ENCODE measurements at regions not wholly inside any gene's neighbourhood (a gene's known extent, or its start where the extent isn't known, plus 50 kb on each side); places are given as distances from the start of the nearest gene placed in this dataset.

DNA sequence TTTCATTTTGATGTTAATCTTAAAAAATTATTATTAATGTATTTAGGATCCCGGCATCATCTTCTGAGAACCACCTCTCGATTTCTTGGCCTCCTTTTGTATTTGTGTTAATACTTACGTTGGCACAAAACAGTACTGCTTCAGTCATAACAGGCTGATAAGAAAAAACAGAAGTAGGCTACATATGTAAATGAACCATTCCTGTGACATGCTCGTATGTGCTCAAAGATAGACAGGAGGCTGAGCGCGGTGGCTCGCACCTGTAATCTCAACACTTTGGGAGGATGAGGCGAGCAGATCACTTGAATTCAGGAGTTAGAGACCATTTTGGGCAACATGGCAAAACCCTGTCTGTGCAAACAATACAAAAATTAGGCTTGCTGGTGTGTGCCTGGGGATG, 109.4 kb upstream of the H2AZ1 start:
- no peaks in the 10 kb centered on the region for H3K27me3 ChIP-seq
- no peak overlapping the region for H3K4me3 ChIP-seq
- peaks cover 0 to 11% of the 10 kb centered on the region in 2 donors for H3K4me1 ChIP-seq (replicated peaks in 1 of 2)
- 91 to 95% (median 93%) methylated on average over 8 of the region's 8 CpGs for WGBS, 4 donors
- intact Hi-C loops (cut with DNase I) = no loop called here
- no peak overlapping the region for H3K27ac ChIP-seq
- DNase-seq = no peak
- H3K9me3 ChIP-seq (replicated peaks in 1 of 3) = no peaks in the 10 kb centered on the region
- no peak for TF ChIP-seq POLR2A (IDR thresholded peaks at IDR 0.05)
- TF ChIP-seq, protein P1, sequence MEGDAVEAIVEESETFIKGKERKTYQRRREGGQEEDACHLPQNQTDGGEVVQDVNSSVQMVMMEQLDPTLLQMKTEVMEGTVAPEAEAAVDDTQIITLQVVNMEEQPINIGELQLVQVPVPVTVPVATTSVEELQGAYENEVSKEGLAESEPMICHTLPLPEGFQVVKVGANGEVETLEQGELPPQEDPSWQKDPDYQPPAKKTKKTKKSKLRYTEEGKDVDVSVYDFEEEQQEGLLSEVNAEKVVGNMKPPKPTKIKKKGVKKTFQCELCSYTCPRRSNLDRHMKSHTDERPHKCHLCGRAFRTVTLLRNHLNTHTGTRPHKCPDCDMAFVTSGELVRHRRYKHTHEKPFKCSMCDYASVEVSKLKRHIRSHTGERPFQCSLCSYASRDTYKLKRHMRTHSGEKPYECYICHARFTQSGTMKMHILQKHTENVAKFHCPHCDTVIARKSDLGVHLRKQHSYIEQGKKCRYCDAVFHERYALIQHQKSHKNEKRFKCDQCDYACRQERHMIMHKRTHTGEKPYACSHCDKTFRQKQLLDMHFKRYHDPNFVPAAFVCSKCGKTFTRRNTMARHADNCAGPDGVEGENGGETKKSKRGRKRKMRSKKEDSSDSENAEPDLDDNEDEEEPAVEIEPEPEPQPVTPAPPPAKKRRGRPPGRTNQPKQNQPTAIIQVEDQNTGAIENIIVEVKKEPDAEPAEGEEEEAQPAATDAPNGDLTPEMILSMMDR (IDR thresholded peaks at IDR 0.05) = no peak
- no peaks in the 10 kb centered on the region for H3K36me3 ChIP-seq (replicated peaks in 1 of 2)

DNA sequence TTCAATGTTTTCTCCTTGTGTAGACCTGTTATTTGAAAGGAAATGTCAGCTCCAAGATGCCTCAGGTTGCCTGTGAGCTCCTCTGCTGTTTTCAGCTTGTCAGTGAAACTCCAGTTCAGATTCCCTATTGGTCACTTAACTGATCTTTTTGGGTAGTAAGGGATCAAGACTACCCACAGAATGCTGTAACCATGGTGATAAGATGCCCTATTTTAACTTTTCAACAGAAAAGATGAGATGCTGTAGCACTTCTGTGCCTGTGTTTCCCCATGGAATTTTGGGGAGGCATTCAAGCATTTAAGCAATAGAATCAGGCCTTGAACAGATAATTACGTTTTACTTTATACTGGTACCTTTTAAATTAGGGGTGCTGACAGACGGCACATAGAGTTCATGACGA, 106.6 kb upstream of the H2AZ1 start:
- Histone ChIP-seq H3K36me3 (replicated peaks in 1 of 2) (no peaks in the 10 kb centered on the region), H3K9me3 (replicated peaks in 1 of 3) (no peaks in the 10 kb centered on the region), H3K4me1 (replicated peaks in 1 of 2) (peaks cover 0 to 12% of the 10 kb centered on the region in 2 donors), H3K4me3 (no peak overlapping the region), H3K27ac (no peak overlapping the region), H3K27me3 (no peaks in the 10 kb centered on the region)
- 80 to 87% (median 84%) methylated on average over 3 of the region's 3 CpGs for WGBS, 4 donors
- intact Hi-C loops (cut with DNase I) = no loop called here
- DNase-seq = no peak
- TF ChIP-seq, protein P1 (IDR thresholded peaks at IDR 0.05) = no peak
- TF ChIP-seq POLR2A (IDR thresholded peaks at IDR 0.05) = no peak

DNA sequence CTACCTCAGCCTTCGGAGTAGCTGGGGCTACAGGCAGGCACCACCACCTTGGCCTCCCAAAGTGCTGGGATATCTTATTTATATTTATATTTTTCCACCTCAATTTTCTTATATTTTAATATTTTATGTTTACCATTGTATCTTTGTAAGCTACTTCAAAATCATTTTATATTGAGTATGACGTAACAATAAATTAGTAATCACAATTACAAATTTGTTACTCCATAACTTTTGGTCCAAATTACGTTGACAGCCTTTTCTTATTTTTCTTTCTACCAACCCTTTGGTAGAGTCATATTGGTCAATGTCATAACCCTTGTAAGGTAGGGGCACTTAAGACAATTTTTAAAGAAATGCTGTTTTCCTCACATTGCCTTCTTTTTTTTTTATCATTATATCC, 104.0 kb upstream of the H2AZ1 start:
- Histone ChIP-seq H3K27ac (no peak overlapping the region), H3K9me3 (replicated peaks in 1 of 3) (no peaks in the 10 kb centered on the region), H3K4me3 (no peak overlapping the region), H3K36me3 (replicated peaks in 1 of 2) (no peaks in the 10 kb centered on the region), H3K4me1 (replicated peaks in 1 of 2) (peaks cover 0 to 12% of the 10 kb centered on the region in 2 donors), H3K27me3 (no peaks in the 10 kb centered on the region)
- DNase-seq = no peak
- intact Hi-C loops (cut with DNase I) = no loop called here
- no peak for TF ChIP-seq POLR2A (IDR thresholded peaks at IDR 0.05)
- TF ChIP-seq, protein P1 (IDR thresholded peaks at IDR 0.05) = no peak
- 85 to 92% (median 88%) methylated on average over 3 of the region's 3 CpGs for WGBS, 4 donors

DNA sequence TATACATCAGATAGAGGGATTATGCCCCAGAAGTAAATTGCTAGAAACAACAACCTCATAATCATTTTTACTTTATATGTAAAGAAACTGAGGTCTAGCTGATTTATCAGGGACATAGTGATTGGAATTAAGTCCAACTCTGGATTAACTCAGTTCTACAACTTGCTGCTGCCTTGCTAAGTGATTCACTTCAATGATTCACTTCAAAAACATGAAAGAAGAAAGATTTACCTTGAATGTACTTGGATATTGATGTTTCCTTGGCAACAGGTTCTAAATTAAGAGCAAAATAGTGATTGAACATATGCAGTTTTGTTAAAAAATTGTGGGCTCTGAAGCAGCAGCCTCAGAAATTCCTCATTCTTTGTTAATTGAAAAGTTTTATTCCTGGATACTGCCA, 99.8 kb upstream of the H2AZ1 start:
- Histone ChIP-seq H3K9me3 (replicated peaks in 1 of 3) (no peaks in the 10 kb centered on the region), H3K36me3 (replicated peaks in 1 of 2) (no peaks in the 10 kb centered on the region), H3K4me1 (replicated peaks in 1 of 2) (peaks cover 0 to 6% of the 10 kb centered on the region in 2 donors), H3K4me3 (no peak overlapping the region), H3K27me3 (no peaks in the 10 kb centered on the region), H3K27ac (no peak overlapping the region)
- TF ChIP-seq POLR2A (IDR thresholded peaks at IDR 0.05) = no peak
- TF ChIP-seq, protein P1 (IDR thresholded peaks at IDR 0.05) = no peak
- intact Hi-C loops (cut with DNase I) = no loop called here
- DNase-seq = no peak

Data from adrenal gland (tissue), 9 donors.